ENCODE measurements at regions not wholly inside any gene's neighbourhood (a gene's known extent, or its start where the extent isn't known, plus 50 kb on each side); places are given as distances from the start of the nearest gene placed in this dataset.

DNA sequence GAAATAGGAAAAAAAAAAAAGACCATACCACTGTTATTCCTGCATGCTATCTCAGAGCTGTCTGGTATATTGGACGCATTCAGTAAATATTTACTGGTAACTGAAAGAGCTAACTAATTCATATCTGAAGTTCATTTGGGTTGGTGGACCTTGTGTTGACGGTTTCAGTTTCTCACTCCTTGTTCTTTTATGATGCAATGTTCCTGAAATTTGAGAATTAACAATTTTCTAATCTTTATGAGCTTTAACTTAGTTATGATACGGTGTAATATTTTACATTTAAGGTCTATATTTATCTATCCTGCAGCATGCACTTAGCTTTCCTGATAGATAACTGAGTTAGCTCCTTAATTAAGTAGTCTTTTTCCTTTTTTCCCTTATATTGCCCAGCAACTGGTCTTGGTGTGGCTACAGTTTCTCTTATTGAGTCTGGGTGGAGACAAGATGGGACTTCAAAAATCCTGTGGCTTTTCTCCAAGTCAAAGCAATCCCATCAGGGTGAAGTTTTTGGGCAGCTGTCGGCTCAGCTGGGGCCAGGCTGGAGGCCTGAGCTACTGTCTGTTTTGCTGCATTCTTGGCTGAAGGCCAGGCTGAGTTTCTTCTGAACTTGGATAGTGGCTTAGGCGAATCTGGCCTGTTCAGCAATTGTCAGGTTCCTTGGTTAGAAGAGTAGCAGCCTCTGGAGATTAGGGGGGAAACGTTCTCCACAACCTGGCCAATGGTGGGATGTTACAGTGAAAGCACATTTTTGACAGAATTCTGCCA is 78.4 kb upstream of the MEX3C start:
- Mint-ChIP-seq H3K27me3 (ENCODE audit: low read depth) (no peaks in the 10 kb centered on the region), H3K9me3 (peaks cover 6% of the 10 kb centered on the region), H3K27ac (ENCODE audit: unreplicated experiment) (no peak overlapping the region), H3K4me3 (no peak overlapping the region), H3K36me3 (ENCODE audit: low read depth) (no peaks in the 10 kb centered on the region), H3K4me1 (peaks cover 4% of the 10 kb centered on the region)
- no peak for DNase-seq (ENCODE audit: low read depth, low spot score)
- no peak for TF ChIP-seq CTCF (conservative IDR thresholded peaks at IDR 0.05)

- DNase-seq (ENCODE audit: low read depth, low spot score): peak; percentile 33
- Mint-ChIP-seq H3K27ac (ENCODE audit: unreplicated experiment) (no peak overlapping the region), H3K27me3 (ENCODE audit: low read depth) (no peaks in the 10 kb centered on the region), H3K36me3 (ENCODE audit: low read depth) (no peaks in the 10 kb centered on the region), H3K4me1 (peaks cover 4% of the 10 kb centered on the region), H3K4me3 (no peak overlapping the region), H3K9me3 (peaks cover 3% of the 10 kb centered on the region)
- peak; percentile 65 for TF ChIP-seq CTCF (conservative IDR thresholded peaks at IDR 0.05)
Observed at GRCh38 chr18:51278045-51278649, 80.7 kb upstream of the MEX3C start.

DNA sequence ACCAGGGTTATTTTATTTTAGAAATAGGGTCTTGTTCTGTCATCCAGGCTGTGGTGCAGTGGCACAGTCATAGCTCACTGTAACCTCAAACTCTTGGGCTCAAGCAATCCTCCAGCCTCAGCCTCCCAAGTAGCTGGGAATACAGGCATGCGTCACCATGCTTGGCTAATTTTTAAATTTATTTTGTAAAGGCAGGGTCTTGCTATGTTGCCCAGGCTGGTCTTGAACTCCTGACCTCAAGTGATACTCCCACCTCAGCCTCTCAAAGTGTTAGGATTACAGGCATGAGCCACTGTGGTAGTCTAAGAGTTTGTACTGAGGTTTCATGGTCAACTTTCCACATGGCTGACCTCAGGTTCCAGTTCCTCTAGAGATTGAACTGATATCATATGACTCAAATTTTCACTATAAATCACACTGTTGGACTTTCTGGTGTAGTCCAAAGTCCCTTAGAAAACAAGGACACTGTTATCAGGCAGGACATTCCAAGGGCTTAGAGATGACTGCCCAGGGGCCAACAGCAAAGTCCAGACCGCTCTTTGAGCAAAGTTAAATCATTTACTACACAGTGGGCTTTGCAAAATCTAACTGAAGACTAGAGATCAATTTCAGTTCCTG is 82.0 kb upstream of the MEX3C start:
- Mint-ChIP-seq H3K27me3 (ENCODE audit: low read depth) (no peaks in the 10 kb centered on the region), H3K4me3 (no peak overlapping the region), H3K9me3 (peaks cover 3% of the 10 kb centered on the region), H3K36me3 (ENCODE audit: low read depth) (no peaks in the 10 kb centered on the region), H3K4me1 (peaks cover 4% of the 10 kb centered on the region), H3K27ac (ENCODE audit: unreplicated experiment) (no peak overlapping the region)
- DNase-seq (ENCODE audit: low read depth, low spot score): no peak
- TF ChIP-seq CTCF (conservative IDR thresholded peaks at IDR 0.05): no peak

DNA sequence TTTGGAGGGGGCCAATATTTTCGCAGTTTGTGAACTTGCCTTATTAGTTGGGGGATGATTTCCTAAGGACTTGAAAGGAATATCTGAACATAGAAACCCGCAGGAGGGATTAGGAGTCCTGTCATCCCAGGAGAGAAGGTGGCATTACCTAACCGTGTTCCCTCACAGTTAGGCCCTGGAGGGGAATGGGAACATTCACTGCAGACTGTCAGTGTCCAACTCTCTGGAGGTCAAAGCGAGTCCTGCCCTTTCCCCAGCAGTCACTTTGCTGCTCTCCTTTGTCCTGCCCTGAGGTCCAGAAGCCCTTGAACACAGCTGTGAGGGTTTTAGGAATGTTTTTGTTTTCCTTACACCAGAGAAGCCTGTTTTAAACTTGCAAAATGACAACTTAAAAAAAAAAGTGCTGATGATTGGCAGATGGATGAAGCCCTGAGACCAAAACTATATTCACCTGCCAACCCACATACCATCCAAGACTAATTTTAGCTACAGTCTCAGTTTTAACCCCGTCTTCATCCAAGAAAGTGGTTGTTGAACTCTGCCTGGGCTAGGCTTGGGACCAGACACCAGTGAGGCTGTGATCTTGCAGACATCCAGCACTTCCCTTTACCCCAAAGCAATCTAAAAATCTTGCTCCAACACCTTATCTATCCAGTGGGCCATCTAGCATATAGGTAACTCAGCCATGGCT is 90.5 kb upstream of the MEX3C start:
- no peak overlapping the region for H3K4me3 Mint-ChIP-seq
- H3K4me1 Mint-ChIP-seq: peaks cover 13% of the 10 kb centered on the region
- H3K27me3 Mint-ChIP-seq (ENCODE audit: low read depth): no peaks in the 10 kb centered on the region
- H3K9me3 Mint-ChIP-seq: peaks cover 4% of the 10 kb centered on the region
- H3K36me3 Mint-ChIP-seq (ENCODE audit: low read depth): no peaks in the 10 kb centered on the region
- no peak for TF ChIP-seq CTCF (conservative IDR thresholded peaks at IDR 0.05)
- H3K27ac Mint-ChIP-seq (ENCODE audit: unreplicated experiment): peak overlapping the region; percentile 93
- DNase-seq (ENCODE audit: low read depth, low spot score): no peak

DNA sequence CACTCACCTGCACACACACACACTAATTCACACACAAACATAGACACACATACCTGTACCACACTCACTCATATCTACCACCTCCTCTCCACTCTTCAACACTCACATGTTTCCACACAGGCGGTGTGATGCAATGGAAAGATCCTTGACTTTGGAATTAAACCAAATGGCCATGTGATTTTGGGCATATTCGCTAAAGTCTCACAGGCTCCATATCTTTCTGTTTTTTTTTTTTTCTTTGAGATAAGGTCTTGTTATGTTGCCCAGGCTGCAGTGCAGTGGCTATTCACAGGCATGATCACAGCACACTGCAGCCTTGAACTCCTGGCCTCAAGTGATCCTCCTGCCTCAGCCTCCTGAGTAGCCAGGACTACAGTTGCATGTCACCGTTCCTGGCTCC is 91.1 kb upstream of the MEX3C start:
- Mint-ChIP-seq H3K9me3 (peaks cover 4% of the 10 kb centered on the region), H3K4me3 (no peak overlapping the region), H3K4me1 (peaks cover 13% of the 10 kb centered on the region), H3K27me3 (ENCODE audit: low read depth) (no peaks in the 10 kb centered on the region), H3K36me3 (ENCODE audit: low read depth) (no peaks in the 10 kb centered on the region), H3K27ac (ENCODE audit: unreplicated experiment) (no peak overlapping the region)
- DNase-seq (ENCODE audit: low read depth, low spot score): no peak
- TF ChIP-seq CTCF (conservative IDR thresholded peaks at IDR 0.05): no peak
